GM23338 (cell line): ENCODE measurements at regions not wholly inside any gene's neighbourhood (a gene's known extent, or its start where the extent isn't known, plus 50 kb on each side); places are given as distances from the start of the nearest gene placed in this dataset.

ENCODE experiments used
- ATAC-seq: fragments of 200-7000 bp; cut with Tn5 transposase; 3 replicates; pipeline ENCODE4 v1.9.1; 2020
- DNase-seq: peaks from one replicate; pipeline ENCODE4 v3.0.0-alpha.2; 2015; ENCODE audit warnings: low spot score
- H2AFZ ChIP-seq: fragments of 200-600 bp; sonication (generic); 2 replicates; pipeline ENCODE4 v1.8.0; 2016; ENCODE audit warnings: antibody characterized with exemption, mild to moderate bottlenecking, moderate library complexity
- H3F3A ChIP-seq: fragments of 200-600 bp; sonication (generic); replicated peaks from 2 replicates; pipeline ENCODE4 v1.8.0; 2017; ENCODE audit warnings: antibody characterized with exemption, mixed run types, low read depth
- H3K27ac ChIP-seq: fragments of 200-600 bp; sonication (generic); 2 replicates; pipeline ENCODE4 v1.6.1; 2016; ENCODE audit warnings: low read depth
- H3K27me3 ChIP-seq: fragments of 200-600 bp; sonication (generic); 2 replicates; pipeline ENCODE4 v1.8.0; 2016; ENCODE audit warnings: mild to moderate bottlenecking, mixed run types, moderate library complexity; ENCODE audit not compliant: insufficient read depth
- H3K36me3 ChIP-seq: fragments of 200-600 bp; sonication (generic); 2 replicates; pipeline ENCODE4 v1.8.0; 2016; ENCODE audit warnings: mild to moderate bottlenecking; ENCODE audit not compliant: insufficient read depth
- H3K4me1 ChIP-seq: fragments of 200-600 bp; sonication (generic); 2 replicates; pipeline ENCODE4 v1.8.0; 2016; ENCODE audit warnings: mild to moderate bottlenecking, moderate library complexity; ENCODE audit not compliant: insufficient read depth
- H3K4me2 ChIP-seq: fragments of 200-600 bp; sonication (generic); 2 replicates; pipeline ENCODE4 v1.7.1; 2017; ENCODE audit warnings: mixed run types
- H3K4me3 ChIP-seq: fragments of 200-600 bp; sonication (generic); 2 replicates; pipeline ENCODE4 v1.6.1; 2016; ENCODE audit warnings: mixed run types
- H3K79me2 ChIP-seq: fragments of 200-600 bp; sonication (generic); replicated peaks from 2 replicates; pipeline ENCODE4 v1.8.0; 2017; ENCODE audit warnings: mild to moderate bottlenecking; ENCODE audit not compliant: insufficient read depth
- H3K9me2 ChIP-seq: fragments of 200-600 bp; sonication (generic); 2 replicates; pipeline ENCODE4 v1.8.0; 2017; ENCODE audit not compliant: insufficient read depth
- H4K20me1 ChIP-seq: fragments of 200-600 bp; sonication (generic); replicated peaks from 2 replicates; pipeline ENCODE4 v1.8.0; 2017; ENCODE audit warnings: mild to moderate bottlenecking; ENCODE audit not compliant: insufficient read depth
- H3K27ac Mint-ChIP-seq: 2 replicates; pipeline ENCODE4 v1.8.0; 2020; ENCODE audit warnings: inconsistent platforms, mild to moderate bottlenecking, moderate library complexity, mixed read lengths
- H3K27me3 Mint-ChIP-seq: 3 replicates; pipeline ENCODE4 v1.8.0; 2022; ENCODE audit warnings: low read depth, mild to moderate bottlenecking, moderate library complexity, mixed read lengths, inconsistent platforms; ENCODE audit not compliant: insufficient read depth, poor library complexity
- H3K36me3 Mint-ChIP-seq: 3 replicates; pipeline ENCODE4 v1.8.0; 2021; ENCODE audit warnings: low read depth, mild to moderate bottlenecking, inconsistent platforms, moderate library complexity, mixed read lengths
- H3K4me1 Mint-ChIP-seq: 3 replicates; pipeline ENCODE4 v1.8.0; 2020; ENCODE audit warnings: mild to moderate bottlenecking, inconsistent platforms, mixed read lengths
- H3K4me3 Mint-ChIP-seq: 3 replicates; pipeline ENCODE4 v1.8.0; 2021; ENCODE audit warnings: moderate library complexity, mild to moderate bottlenecking, inconsistent platforms, mixed read lengths
- H3K9me3 Mint-ChIP-seq: 3 replicates; pipeline ENCODE4 v1.8.0; 2020; ENCODE audit warnings: moderate library complexity, mild to moderate bottlenecking, inconsistent platforms, mixed read lengths
- CREB1 ChIP-seq: fragments of 250-450 bp; sonication (Bioruptor Pico); IDR thresholded peaks from 2 replicates; pipeline ENCODE4 v1.5.0; 2020; ENCODE audit warnings: low read depth, mild to moderate bottlenecking, moderate library complexity
- EZH2 ChIP-seq: fragments of 200-600 bp; sonication (generic); IDR thresholded peaks from one replicate; pipeline ENCODE4 v1.8.0; 2017; ENCODE audit warnings: antibody characterized with exemption, mild to moderate bottlenecking, low read depth; ENCODE audit not compliant: unreplicated experiment
- EZH2phosphoT487 ChIP-seq: fragments of 200-600 bp; sonication (generic); IDR thresholded peaks from one replicate; pipeline ENCODE4 v1.8.1; 2018; ENCODE audit warnings: antibody characterized with exemption; ENCODE audit not compliant: unreplicated experiment
- JUNB ChIP-seq: IDR thresholded peaks from one replicate; pipeline ENCODE4 v1.6.1; 2016; ENCODE audit warnings: antibody characterized with exemption; ENCODE audit not compliant: unreplicated experiment
- NANOG ChIP-seq: IDR thresholded peaks from 2 replicates; pipeline ENCODE4 v1.6.1; 2016; ENCODE audit warnings: antibody characterized with exemption, borderline replicate concordance
- POLR2AphosphoS5 ChIP-seq: IDR thresholded peaks from 2 replicates; pipeline ENCODE4 v1.6.1; 2016; ENCODE audit warnings: antibody characterized with exemption, low read depth
- ZNF331 ChIP-seq: fragments of 250-450 bp; sonication (Bioruptor Pico); IDR thresholded peaks from 2 replicates; pipeline ENCODE4 v1.5.0; 2020; ENCODE audit warnings: low read depth, mild to moderate bottlenecking, moderate library complexity
- TF ChIP-seq, protein P1 (sequence below): IDR thresholded peaks from 2 replicates; pipeline ENCODE4 v1.6.1; 2016; ENCODE audit warnings: antibody characterized with exemption

DNA sequence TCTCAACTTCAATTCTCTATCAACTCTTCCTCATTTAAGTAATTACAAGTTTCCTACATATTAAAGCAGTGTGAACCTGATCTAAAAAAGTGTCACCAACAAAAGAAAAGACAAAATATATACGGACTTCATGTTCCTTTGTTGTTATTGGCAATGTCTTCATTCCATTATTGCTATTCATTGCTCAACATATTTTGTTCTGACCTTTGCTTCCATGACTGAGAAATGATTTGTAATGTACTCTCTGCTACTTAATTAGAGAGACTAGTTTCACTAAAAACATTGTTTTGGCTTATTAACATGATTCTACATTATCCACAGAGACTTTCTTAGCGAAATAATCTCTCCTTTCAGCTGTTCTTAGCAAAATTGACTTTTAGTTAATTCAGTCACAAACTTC lies 657.2 kb upstream of the ROBO1 start (continued):
- TF ChIP-seq NANOG (no peak), POLR2AphosphoS5 (no peak), EZH2 (no peak)

DNA sequence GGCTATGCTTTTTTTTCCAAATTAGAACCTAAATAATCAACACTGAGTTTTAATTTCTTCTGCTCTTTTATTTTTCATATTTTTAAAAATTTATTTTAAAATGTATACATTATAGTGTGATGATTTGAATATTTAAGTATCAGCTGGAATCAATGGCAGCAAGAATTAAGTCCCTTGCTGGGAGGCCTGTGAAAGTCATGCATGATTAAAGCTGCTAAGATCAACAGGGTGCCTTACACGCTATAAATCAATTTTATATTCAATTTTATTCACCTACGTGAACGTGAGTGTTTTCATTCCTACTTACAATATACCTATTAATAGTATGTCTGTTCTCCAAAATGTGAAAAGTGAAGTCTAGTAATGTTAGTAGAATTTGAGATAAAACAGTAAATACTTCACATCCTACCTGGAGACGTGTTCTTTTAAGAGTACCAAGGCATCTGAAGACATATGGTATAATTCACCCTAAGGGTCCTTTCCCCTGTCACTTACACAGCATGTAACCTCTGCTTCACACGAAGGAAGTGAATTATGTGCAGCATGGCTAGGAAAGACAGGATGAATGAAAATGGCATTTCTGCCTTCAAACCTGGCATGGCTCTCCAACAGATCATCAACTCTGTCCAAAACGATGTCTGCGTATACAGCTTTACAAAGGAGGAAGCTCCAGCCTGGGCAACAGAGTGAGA lies 640.4 kb upstream of the ROBO1 start:
- Histone ChIP-seq H4K20me1 (no peaks in the 10 kb centered on the region), H3K27me3 (no peaks in the 10 kb centered on the region), H3F3A (no peaks in the 10 kb centered on the region), H3K4me1 (no peaks in the 10 kb centered on the region), H2AFZ (peak overlapping the region; percentile 30; the same call in 1 of the 2 replicates), H3K79me2 (no peaks in the 10 kb centered on the region), H3K4me2 (no peak overlapping the region), H3K9me2 (no peaks in the 10 kb centered on the region), H3K27ac (no peak overlapping the region), H3K36me3 (no peaks in the 10 kb centered on the region), H3K4me3 (no peak overlapping the region)
- DNase-seq (no peak), ATAC-seq (no peak)
- H3K36me3 Mint-ChIP-seq, result no peaks in the 10 kb centered on the region
- H3K27me3 Mint-ChIP-seq, result no peaks in the 10 kb centered on the region
- no peaks in the 10 kb centered on the region for H3K4me1 Mint-ChIP-seq
- no peak overlapping the region for H3K27ac Mint-ChIP-seq
- H3K9me3 Mint-ChIP-seq, result no peaks in the 10 kb centered on the region
- H3K4me3 Mint-ChIP-seq, result no peak overlapping the region
- TF ChIP-seq, protein P1, sequence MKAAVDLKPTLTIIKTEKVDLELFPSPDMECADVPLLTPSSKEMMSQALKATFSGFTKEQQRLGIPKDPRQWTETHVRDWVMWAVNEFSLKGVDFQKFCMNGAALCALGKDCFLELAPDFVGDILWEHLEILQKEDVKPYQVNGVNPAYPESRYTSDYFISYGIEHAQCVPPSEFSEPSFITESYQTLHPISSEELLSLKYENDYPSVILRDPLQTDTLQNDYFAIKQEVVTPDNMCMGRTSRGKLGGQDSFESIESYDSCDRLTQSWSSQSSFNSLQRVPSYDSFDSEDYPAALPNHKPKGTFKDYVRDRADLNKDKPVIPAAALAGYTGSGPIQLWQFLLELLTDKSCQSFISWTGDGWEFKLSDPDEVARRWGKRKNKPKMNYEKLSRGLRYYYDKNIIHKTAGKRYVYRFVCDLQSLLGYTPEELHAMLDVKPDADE, result no peak
- no peak for TF ChIP-seq ZNF331 (CRISPR knock-in tag)
- TF ChIP-seq JUNB, result no peak
- TF ChIP-seq CREB1 (CRISPR knock-in tag), result no peak
- TF ChIP-seq NANOG, result no peak
- TF ChIP-seq EZH2phosphoT487, result no peak
- no peak for TF ChIP-seq EZH2

DNA sequence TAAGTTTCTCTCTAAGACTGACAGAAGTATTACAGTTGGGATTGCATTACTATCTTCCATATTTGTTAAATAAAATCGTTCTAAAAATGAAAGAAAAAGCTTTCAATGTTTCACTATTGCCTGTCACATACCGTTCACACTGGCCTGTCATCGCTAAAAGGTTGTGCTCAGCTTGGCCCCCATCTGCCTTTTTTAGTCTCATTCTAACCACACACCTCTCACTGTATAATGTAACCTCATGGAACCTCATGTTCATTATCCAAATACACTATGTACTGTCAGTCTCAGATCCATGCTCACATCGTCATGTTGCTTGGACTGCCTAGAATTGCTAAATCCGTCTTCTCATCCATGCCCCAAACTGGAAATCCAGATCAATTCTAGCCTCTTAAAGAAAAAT lies 637.8 kb upstream of the ROBO1 start:
- Mint-ChIP-seq H3K9me3 (no peaks in the 10 kb centered on the region), H3K4me3 (no peak overlapping the region), H3K27ac (no peak overlapping the region), H3K36me3 (no peaks in the 10 kb centered on the region), H3K4me1 (no peaks in the 10 kb centered on the region), H3K27me3 (no peaks in the 10 kb centered on the region)
- H2AFZ ChIP-seq, result no peak overlapping the region
- no peaks in the 10 kb centered on the region for H3K79me2 ChIP-seq
- ATAC-seq, result no peak
- TF ChIP-seq ZNF331 (CRISPR knock-in tag) (no peak), POLR2AphosphoS5 (no peak)
- H3K4me2 ChIP-seq, result no peak overlapping the region
- H3K36me3 ChIP-seq, result no peaks in the 10 kb centered on the region
- no peak overlapping the region for H3K27ac ChIP-seq
- no peaks in the 10 kb centered on the region for H3F3A ChIP-seq
- no peak overlapping the region for H3K4me3 ChIP-seq
- H3K27me3 ChIP-seq, result no peaks in the 10 kb centered on the region
- DNase-seq, result no peak
- no peaks in the 10 kb centered on the region for H4K20me1 ChIP-seq
- H3K9me2 ChIP-seq, result no peaks in the 10 kb centered on the region
- no peaks in the 10 kb centered on the region for H3K4me1 ChIP-seq
